ENCODE measurements at regions not wholly inside any gene's neighbourhood (a gene's known extent, or its start where the extent isn't known, plus 50 kb on each side); places are given as distances from the start of the nearest gene placed in this dataset.

GRCh38 chr14:83816761-83817160 lies 1713.2 kb upstream of the FLRT2 start:
- FAIRE-seq: no peak
- TF ChIP-seq CTCF (IDR thresholded peaks at IDR 0.05; ENCODE audit: insufficient read depth, missing control alignments): no peak
- DNase-seq (ENCODE audit: insufficient read length, low spot score): no peak

GRCh38 chr14:83825843-83826242 lies 1704.1 kb upstream of the FLRT2 start:
- DNase-seq (ENCODE audit: insufficient read length, low spot score) (no peak), FAIRE-seq (no peak)
- TF ChIP-seq CTCF (IDR thresholded peaks at IDR 0.05; ENCODE audit: insufficient read depth, missing control alignments): no peak

- no peak for TF ChIP-seq CTCF (IDR thresholded peaks at IDR 0.05; ENCODE audit: insufficient read depth, missing control alignments)
- DNase-seq (ENCODE audit: insufficient read length, low spot score) (no peak), FAIRE-seq (no peak)
Observed at GRCh38 chr14:83826838-83827237, 1703.1 kb upstream of the FLRT2 start.

GRCh38 chr14:83827383-83827782 lies 1702.6 kb upstream of the FLRT2 start:
- no peak for FAIRE-seq
- DNase-seq (ENCODE audit: insufficient read length, low spot score): no peak
- TF ChIP-seq CTCF (IDR thresholded peaks at IDR 0.05; ENCODE audit: insufficient read depth, missing control alignments): no peak

- no peak for FAIRE-seq
- no peak for DNase-seq (ENCODE audit: insufficient read length, low spot score)
- no peak for TF ChIP-seq CTCF (IDR thresholded peaks at IDR 0.05; ENCODE audit: insufficient read depth, missing control alignments)
Observed at GRCh38 chr14:83828406-83828805, 1701.5 kb upstream of the FLRT2 start.

- DNase-seq (ENCODE audit: insufficient read length, low spot score) (no peak), FAIRE-seq (no peak)
- TF ChIP-seq CTCF (IDR thresholded peaks at IDR 0.05; ENCODE audit: insufficient read depth, missing control alignments): no peak
Observed at GRCh38 chr14:83830316-83830715, 1699.6 kb upstream of the FLRT2 start.

- no peak for TF ChIP-seq CTCF (IDR thresholded peaks at IDR 0.05; ENCODE audit: insufficient read depth, missing control alignments)
- no peak for FAIRE-seq
- DNase-seq (ENCODE audit: insufficient read length, low spot score): no peak
Observed at GRCh38 chr14:83838226-83838625, 1691.7 kb upstream of the FLRT2 start.
